ENCODE measurements at regions not wholly inside any gene's neighbourhood (a gene's known extent, or its start where the extent isn't known, plus 50 kb on each side); places are given as distances from the start of the nearest gene placed in this dataset.

- no peak for DNase-seq
These were observed 65.9 kb upstream of the MAOA start for GRCh38 chrX:43590150-43590549.

DNA sequence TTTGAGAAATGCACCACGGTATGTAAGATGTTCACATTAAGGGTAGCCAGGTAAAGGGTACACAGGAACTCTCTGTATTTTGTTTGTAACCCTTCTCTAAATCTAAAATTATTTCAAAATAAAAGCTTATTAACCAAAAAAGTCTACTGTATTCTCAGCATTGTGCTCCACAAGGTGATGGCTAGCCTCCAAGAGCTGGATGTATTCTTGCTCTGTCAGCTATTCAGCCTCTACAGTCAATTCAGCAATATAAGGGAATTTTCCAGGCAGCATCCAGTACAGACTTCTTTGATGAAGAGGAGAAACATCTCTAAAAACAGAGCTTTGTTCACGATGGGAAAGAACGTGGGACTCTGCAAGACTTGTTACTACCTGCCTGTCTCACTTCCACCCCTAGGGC lies 63.5 kb upstream of the MAOA start:
- DNase-seq = no peak

DNA sequence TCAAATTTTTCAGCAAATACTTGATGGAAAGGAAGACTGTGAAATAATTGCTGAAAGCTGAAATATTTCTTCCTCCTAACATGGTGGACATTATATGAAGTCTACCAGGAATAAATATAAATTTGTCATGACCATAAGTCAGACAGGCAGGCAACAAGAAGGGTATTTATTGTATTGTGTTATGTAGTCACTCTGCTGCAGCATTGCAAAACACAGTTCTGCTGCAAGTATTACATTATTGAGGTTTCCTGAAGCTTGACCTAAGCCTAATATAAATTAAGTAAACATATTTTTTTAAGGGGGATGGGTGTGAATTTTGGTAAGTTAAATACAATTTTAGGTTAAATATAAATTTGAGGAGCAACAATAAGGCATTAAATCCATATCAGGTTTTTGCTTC lies 60.2 kb upstream of the MAOA start:
- no peak for DNase-seq

DNA sequence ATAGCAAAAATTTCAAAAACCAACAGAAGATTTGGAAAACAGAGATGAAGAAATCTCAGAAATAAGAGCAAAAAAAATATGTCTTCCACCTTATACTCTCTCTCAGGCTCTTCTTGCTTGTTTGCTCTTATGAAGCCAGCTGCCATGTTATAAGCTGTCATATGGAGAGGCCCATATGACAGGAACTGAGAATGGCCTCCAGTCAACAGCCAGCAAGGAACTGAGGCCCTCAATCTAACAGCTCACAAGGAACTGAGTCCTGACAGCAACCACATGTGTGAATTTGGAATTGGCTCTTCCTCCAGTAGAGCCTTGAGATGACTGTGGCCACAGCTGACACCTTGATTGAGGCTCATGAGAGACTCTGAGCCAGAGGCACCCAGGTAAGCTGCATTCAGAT lies 51.3 kb upstream of the MAOA start:
- DNase-seq = no peak

- no peak for DNase-seq
These were observed 50.7 kb upstream of the MAOA start for GRCh38 chrX:43605351-43605750.

All from CD4-positive, alpha-beta T cell treated with Interleukin-15 for 1 hour (primary cell).